Neutrophil (primary cell): ENCODE measurements at regions not wholly inside any gene's neighbourhood (a gene's known extent, or its start where the extent isn't known, plus 50 kb on each side); places are given as distances from the start of the nearest gene placed in this dataset.

ENCODE experiments used
- H3K27ac ChIP-seq: fragments of 200-600 bp; sonication (generic); 2 replicates; pipeline ENCODE4 v1.5.1; 2016; ENCODE audit warnings: mild to moderate bottlenecking, moderate library complexity
- H3K27me3 ChIP-seq: fragments of 200-600 bp; sonication (generic); 2 replicates; pipeline ENCODE4 v1.6.0; 2016; ENCODE audit warnings: mild to moderate bottlenecking
- H3K36me3 ChIP-seq: fragments of 200-600 bp; sonication (generic); 2 replicates; pipeline ENCODE4 v1.5.1; 2017
- H3K4me1 ChIP-seq, 2 experiments: fragments of 200-600 bp in 1 of 2; sonication (generic) in 1 of 2; 1 replicate in 1 of 2; 2 replicates in 1 of 2; pipeline versions ENCODE4 v1.5.1 to v1.6.1; 2013 to 2016; ENCODE audit warnings: low read depth in 1 of 2, low read length in 1 of 2, mild to moderate bottlenecking in 1 of 2, moderate library complexity in 1 of 2; ENCODE audit not compliant: control insufficient read depth in 1 of 2, insufficient read depth in 1 of 2
- H3K4me3 ChIP-seq, 2 experiments: fragments of 200-600 bp in 1 of 2; sonication (generic) in 1 of 2; 1 replicate in 1 of 2; 2 replicates in 1 of 2; pipeline ENCODE4 v1.5.1; 2013 to 2016; ENCODE audit warnings: low read depth in 1 of 2, low read length in 1 of 2, mild to moderate bottlenecking in 1 of 2, moderate library complexity in 1 of 2
- H3K9me3 ChIP-seq: fragments of 200-600 bp; sonication (generic); 2 replicates; pipeline ENCODE4 v1.5.1; 2016
- TF ChIP-seq, protein P1 (sequence below): fragments of 200-600 bp; sonication (generic); IDR thresholded peaks from 2 replicates; pipeline ENCODE4 v1.5.1; 2016; ENCODE audit warnings: antibody characterized with exemption

DNA sequence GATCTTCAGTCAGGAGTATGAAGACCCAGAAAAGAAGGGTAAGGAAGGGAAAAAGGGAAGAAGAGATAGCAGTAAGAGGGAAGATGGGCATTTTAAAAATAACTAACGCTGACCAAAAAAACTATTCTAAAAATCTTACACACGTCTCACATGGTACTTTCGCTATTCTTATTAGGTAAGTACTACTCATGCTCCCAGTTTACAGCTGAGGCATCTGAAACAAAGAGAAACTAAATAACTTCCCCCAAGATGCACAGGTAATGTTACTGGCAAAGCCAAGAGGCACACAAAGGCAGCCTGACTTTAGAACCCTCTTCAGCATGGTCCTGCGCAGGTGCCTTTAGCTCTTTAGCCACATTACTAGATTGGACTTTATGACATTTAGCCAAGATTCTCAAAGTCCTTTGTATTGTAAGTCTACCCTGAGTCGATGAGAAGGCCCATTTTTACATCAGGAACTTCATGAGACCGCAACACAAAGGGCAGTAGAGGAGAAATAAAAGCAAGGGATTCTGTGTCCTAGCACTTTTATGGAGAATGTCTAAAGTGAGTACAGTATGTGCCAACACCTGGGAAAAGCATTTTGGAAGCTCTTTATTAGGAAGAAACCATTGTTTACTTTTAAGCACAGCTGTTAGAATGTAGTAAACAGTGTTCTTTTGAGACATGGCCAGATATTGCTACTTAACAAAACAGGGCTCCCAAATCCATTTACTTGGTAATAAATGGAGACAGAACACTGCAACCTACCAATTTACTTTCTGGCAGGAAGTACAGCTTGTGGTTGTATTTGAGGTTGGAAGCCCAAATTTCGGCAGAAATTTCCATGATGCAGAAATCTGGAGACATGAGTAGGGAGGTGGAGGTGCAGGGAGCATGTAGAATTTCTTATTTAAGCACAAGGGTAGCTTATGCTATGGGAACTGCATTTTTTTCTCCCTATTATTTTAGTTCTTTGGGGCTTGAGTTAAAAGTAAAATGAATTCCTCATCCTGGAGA is 250.7 kb downstream of the KCTD12 start:
- H3K27me3 ChIP-seq, result no peaks in the 10 kb centered on the region
- TF ChIP-seq, protein P1, sequence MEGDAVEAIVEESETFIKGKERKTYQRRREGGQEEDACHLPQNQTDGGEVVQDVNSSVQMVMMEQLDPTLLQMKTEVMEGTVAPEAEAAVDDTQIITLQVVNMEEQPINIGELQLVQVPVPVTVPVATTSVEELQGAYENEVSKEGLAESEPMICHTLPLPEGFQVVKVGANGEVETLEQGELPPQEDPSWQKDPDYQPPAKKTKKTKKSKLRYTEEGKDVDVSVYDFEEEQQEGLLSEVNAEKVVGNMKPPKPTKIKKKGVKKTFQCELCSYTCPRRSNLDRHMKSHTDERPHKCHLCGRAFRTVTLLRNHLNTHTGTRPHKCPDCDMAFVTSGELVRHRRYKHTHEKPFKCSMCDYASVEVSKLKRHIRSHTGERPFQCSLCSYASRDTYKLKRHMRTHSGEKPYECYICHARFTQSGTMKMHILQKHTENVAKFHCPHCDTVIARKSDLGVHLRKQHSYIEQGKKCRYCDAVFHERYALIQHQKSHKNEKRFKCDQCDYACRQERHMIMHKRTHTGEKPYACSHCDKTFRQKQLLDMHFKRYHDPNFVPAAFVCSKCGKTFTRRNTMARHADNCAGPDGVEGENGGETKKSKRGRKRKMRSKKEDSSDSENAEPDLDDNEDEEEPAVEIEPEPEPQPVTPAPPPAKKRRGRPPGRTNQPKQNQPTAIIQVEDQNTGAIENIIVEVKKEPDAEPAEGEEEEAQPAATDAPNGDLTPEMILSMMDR, result no peak
- H3K4me1 ChIP-seq, result peaks cover 29 to 35% of the 10 kb centered on the region in 2 experiments
- no peaks in the 10 kb centered on the region for H3K36me3 ChIP-seq
- H3K27ac ChIP-seq, result peak overlapping the region; percentile 74
- no peak overlapping the region for H3K4me3 ChIP-seq
- no peaks in the 10 kb centered on the region for H3K9me3 ChIP-seq

DNA sequence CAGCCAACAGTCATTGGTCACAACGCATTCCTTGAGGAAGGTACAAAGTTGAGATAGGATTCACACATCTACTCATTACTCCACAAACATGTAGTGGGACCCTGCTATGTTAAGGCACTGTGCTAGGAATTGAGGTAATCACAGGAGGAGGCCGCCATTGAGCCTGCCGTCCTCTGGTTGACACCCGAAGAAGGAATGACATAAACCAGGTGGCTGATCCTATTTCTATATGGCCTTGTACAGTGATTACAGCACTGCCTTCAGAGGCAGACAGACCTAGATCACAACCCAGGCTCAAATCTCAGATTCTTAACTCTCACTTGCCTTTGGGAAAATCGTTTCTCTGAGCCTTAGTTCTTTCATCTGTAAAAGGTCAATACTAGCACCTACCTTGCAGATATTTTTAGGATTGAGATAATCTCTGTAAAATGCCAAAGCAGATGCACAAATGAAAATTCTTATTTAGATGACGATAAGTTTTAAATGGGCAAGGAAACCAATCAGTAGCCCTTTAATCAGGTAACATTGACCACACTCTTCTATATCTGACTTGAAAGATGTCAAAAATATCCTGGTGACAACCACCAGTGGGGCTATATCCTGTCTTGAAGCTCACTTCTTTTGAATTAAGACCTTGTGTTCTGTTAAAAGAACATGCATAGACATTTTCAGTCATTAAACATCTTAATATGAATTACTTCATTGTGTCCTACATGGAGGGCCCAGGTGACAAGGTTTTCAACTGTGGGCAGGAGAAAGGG is 251.6 kb downstream of the KCTD12 start:
- H3K4me3 ChIP-seq, result no peak overlapping the region
- no peaks in the 10 kb centered on the region for H3K9me3 ChIP-seq
- peaks cover 29 to 35% of the 10 kb centered on the region in 2 experiments for H3K4me1 ChIP-seq
- H3K27ac ChIP-seq, result peak overlapping the region; percentile 74
- TF ChIP-seq, protein P1, result no peak
- no peaks in the 10 kb centered on the region for H3K36me3 ChIP-seq
- H3K27me3 ChIP-seq, result no peaks in the 10 kb centered on the region

DNA sequence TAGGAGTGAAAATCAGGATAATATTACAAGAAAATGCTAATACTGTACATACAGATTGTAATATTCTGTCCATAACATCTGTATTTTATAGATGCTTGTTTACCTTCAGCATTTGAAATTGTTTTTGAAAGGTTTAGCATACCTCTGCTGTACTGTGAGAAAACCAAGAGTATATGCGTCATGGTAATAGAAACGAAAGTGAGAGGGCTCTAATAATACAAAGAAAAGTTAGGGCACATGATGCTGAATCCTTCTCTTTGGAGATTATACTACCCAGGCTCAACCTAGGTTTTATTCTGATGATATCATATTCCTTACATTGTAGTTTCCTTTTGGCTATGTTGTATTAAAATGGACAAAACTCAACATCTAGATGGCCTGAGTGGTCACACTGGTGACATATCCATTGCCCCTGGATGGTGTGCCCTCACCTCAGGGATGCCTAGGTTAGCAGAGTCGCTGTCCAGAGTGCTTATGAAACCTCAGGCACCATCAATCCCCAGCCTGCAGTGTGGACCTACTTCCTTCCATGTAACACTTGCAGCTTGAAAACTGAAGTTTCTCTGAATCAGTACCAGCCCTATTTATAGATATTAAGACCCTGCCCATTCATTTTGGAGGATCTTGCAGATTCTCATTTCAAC is 253.7 kb downstream of the KCTD12 start:
- no peak overlapping the region for H3K4me3 ChIP-seq
- no peaks in the 10 kb centered on the region for H3K36me3 ChIP-seq
- H3K4me1 ChIP-seq, result peaks cover 29 to 35% of the 10 kb centered on the region in 2 experiments
- no peaks in the 10 kb centered on the region for H3K27me3 ChIP-seq
- peak overlapping the region; percentile 74 for H3K27ac ChIP-seq
- H3K9me3 ChIP-seq, result no peaks in the 10 kb centered on the region
- TF ChIP-seq, protein P1, result no peak

GRCh38 chr13:76630629-76631230 is 255.5 kb downstream of the KCTD12 start:
- TF ChIP-seq, protein P1, result no peak
- Histone ChIP-seq H3K27ac (no peak overlapping the region), H3K36me3 (no peaks in the 10 kb centered on the region), H3K27me3 (no peaks in the 10 kb centered on the region), H3K9me3 (no peaks in the 10 kb centered on the region), H3K4me1 (peaks cover 35 to 41% of the 10 kb centered on the region in 2 experiments), H3K4me3 (no peak overlapping the region)
